ENCODE measurements at regions not wholly inside any gene's neighbourhood (a gene's known extent, or its start where the extent isn't known, plus 50 kb on each side); places are given as distances from the start of the nearest gene placed in this dataset.
"Not testable (repeated sequence)": the region's sequence is repeated elsewhere in the genome, so short reads cannot be mapped to it uniquely, and the experiment has no call there.

DNA sequence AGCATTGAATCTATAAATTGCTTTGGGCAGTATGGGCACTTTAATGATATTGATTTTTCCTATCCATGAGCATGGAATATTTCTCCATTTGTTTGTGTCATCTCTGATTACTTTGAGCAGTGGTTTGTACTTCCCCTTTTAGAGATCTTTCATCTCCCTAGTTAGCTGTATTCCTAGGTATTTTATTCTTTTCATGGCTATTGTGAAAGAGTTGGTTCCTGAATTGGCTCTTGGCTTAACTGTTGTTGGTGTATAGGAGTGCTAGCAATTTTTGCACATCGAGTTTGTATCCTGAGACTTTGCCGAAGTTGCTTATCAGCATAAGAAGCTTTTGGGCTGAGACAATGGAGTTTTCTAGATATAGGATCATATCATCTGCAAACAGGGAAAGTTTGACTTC, 50.2 kb upstream of the NEIL3 start:
- not testable (repeated sequence) for DNase-seq

Measured in stimulated activated CD4-positive, alpha-beta T cell treated with anti-CD3 and anti-CD28 coated beads, Interleukin-2, amount 100 ng/mL, for 24 hours (primary cell).